Caco-2 (cell line): ENCODE measurements at regions not wholly inside any gene's neighbourhood (a gene's known extent, or its start where the extent isn't known, plus 50 kb on each side); places are given as distances from the start of the nearest gene placed in this dataset.

Source experiments
- BruUV-seq: library from RNA; stranded (reverse); fragments of 400-500 nt; replicated peaks from 2 replicates; lab custom pipeline; 2021; lab: Mats Ljungman, UMichigan
- CTCF ChIA-PET: fragments of 300-600 bp; sonication (Branson Sonifier 250); formaldehyde crosslinking; loops from one replicate; lab custom pipeline; 2022; ENCODE audit warnings: antibody characterized with exemption; lab: Charles Lee
- POLR2A ChIA-PET: fragments of 300-600 bp; sonication (Branson Sonifier 250); formaldehyde crosslinking; loops from one replicate; lab custom pipeline; 2022; ENCODE audit warnings: antibody characterized with exemption; lab: Charles Lee
- DNase-seq, 2 experiments: peaks; one replicate each; pipeline versions ENCODE4 v3.0.0 to v3.0.0-alpha.2; 2020 to 2022
- H3K27me3 ChIP-seq: replicated peaks from 2 replicates; pipeline ENCODE4 v1.6.0; 2011; ENCODE audit warnings: low read length; ENCODE audit not compliant: control insufficient read depth, insufficient read depth
- H3K36me3 ChIP-seq: 2 replicates; pipeline ENCODE4 v1.5.1; 2011; ENCODE audit warnings: low read length; ENCODE audit not compliant: control insufficient read depth, insufficient read depth
- H3K4me1 ChIP-seq: fragments of 250-450 bp; sonication (Bioruptor Pico); 2 replicates; pipeline ENCODE4 v1.5.1; 2020; ENCODE audit warnings: mild to moderate bottlenecking
- H3K4me3 ChIP-seq: 2 replicates; pipeline ENCODE4 v1.5.1; 2011; ENCODE audit warnings: low read depth, mild to moderate bottlenecking, control low read depth, low read length
- H3K9me3 ChIP-seq: fragments of 250-450 bp; sonication (Bioruptor Pico); 2 replicates; pipeline ENCODE4 v1.5.1; 2020; ENCODE audit warnings: mild to moderate bottlenecking, moderate library complexity
- H3K27ac Mint-ChIP-seq: one replicate; pipeline ENCODE4 v1.8.0; 2022; ENCODE audit warnings: mixed read lengths; ENCODE audit not compliant: unreplicated experiment
- H3K27me3 Mint-ChIP-seq: one replicate; pipeline ENCODE4 v1.8.0; 2022; ENCODE audit warnings: mixed read lengths; ENCODE audit not compliant: insufficient read depth, unreplicated experiment
- H3K36me3 Mint-ChIP-seq: one replicate; pipeline ENCODE4 v1.8.0; 2022; ENCODE audit warnings: mild to moderate bottlenecking, mixed read lengths; ENCODE audit not compliant: insufficient read depth, unreplicated experiment
- H3K4me1 Mint-ChIP-seq: one replicate; pipeline ENCODE4 v1.8.0; 2022; ENCODE audit warnings: low read depth, mixed read lengths; ENCODE audit not compliant: unreplicated experiment
- H3K4me3 Mint-ChIP-seq: one replicate; pipeline ENCODE4 v1.8.0; 2022; ENCODE audit warnings: mild to moderate bottlenecking, moderate library complexity, mixed read lengths; ENCODE audit not compliant: unreplicated experiment
- H3K9me3 Mint-ChIP-seq: one replicate; pipeline ENCODE4 v1.8.0; 2022; ENCODE audit warnings: mixed read lengths; ENCODE audit not compliant: unreplicated experiment
- CTCF ChIP-seq, 2 experiments: fragments of 200-600 bp in 1 of 2; IDR thresholded peaks; 1 replicate in 1 of 2; 2 replicates in 1 of 2; pipeline versions ENCODE4 v1.5.1 to v1.8.0; 2011 to 2022; ENCODE audit warnings: antibody characterized with exemption in 1 of 2, control low read depth in 1 of 2, inconsistent platforms in 1 of 2, low read depth in 1 of 2, low read length in 1 of 2, mild to moderate bottlenecking in 1 of 2, moderate library complexity in 1 of 2; ENCODE audit not compliant: insufficient read depth in 1 of 2, severe bottlenecking in 1 of 2, unreplicated experiment in 1 of 2
- intact Hi-C: fragments of 100-400 bp; cut with micrococcal nuclease; formaldehyde crosslinking; loops from one replicate; pipeline ENCODE4 v1.10.0; 2022; ENCODE audit not compliant: unreplicated experiment

DNA sequence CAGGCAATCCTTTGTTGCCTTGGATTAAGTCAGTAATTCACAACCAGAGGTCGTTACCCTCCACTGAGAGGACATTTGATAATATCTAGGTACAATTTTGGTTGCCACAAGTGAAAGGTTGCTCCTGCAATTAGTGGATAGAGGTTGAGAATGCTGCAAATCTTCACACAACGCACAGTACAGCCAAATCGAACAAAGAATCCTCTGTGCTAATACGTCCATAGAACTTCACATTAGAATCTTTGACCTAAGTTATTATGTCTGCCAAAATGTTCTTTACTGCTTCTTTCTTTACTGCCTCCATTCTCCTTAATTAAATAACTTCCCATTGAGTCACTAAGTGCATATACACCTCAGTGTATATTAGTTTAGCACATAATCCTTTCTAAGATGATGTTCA lies 879.5 kb downstream of the TRIB2 start:
- H3K4me1 Mint-ChIP-seq: no peaks in the 10 kb centered on the region
- Histone ChIP-seq H3K4me1 (no peaks in the 10 kb centered on the region), H3K4me3 (no peak overlapping the region), H3K27me3 (no peaks in the 10 kb centered on the region), H3K9me3 (no peaks in the 10 kb centered on the region), H3K36me3 (no peaks in the 10 kb centered on the region)
- ChIA-PET CTCF (no interaction called here), POLR2A (no interaction called here)
- no peak for DNase-seq
- H3K36me3 Mint-ChIP-seq: no peaks in the 10 kb centered on the region
- no peak overlapping the region for H3K27ac Mint-ChIP-seq
- intact Hi-C loops: no loop called here
- no peak overlapping the region for H3K4me3 Mint-ChIP-seq
- no TSS peak for BruUV-seq
- no peaks in the 10 kb centered on the region for H3K27me3 Mint-ChIP-seq
- TF ChIP-seq CTCF (IDR thresholded peaks at IDR 0.05; ENCODE audit: insufficient read depth in 1 of 2, low read depth in 1 of 2, low read length in 1 of 2, severe bottlenecking in 1 of 2, unreplicated experiment in 1 of 2): no peak
- peaks cover 9% of the 10 kb centered on the region for H3K9me3 Mint-ChIP-seq

GRCh38 chr2:13597176-13597575 lies 880.4 kb downstream of the TRIB2 start:
- ChIA-PET POLR2A (no interaction called here), CTCF (no interaction called here)
- Mint-ChIP-seq H3K36me3 (no peaks in the 10 kb centered on the region), H3K27me3 (no peaks in the 10 kb centered on the region), H3K4me3 (no peak overlapping the region), H3K9me3 (peaks cover 9% of the 10 kb centered on the region), H3K27ac (no peak overlapping the region), H3K4me1 (no peaks in the 10 kb centered on the region)
- intact Hi-C loops: no loop called here
- BruUV-seq: no TSS peak
- Histone ChIP-seq H3K4me1 (no peaks in the 10 kb centered on the region), H3K36me3 (no peaks in the 10 kb centered on the region), H3K27me3 (no peaks in the 10 kb centered on the region), H3K9me3 (no peaks in the 10 kb centered on the region), H3K4me3 (no peak overlapping the region)
- TF ChIP-seq CTCF (IDR thresholded peaks at IDR 0.05; ENCODE audit: insufficient read depth in 1 of 2, low read depth in 1 of 2, low read length in 1 of 2, severe bottlenecking in 1 of 2, unreplicated experiment in 1 of 2): no peak
- DNase-seq: no peak

- no peaks in the 10 kb centered on the region for H3K27me3 ChIP-seq
- DNase-seq: no peak
- H3K27ac Mint-ChIP-seq: no peak overlapping the region
- H3K4me1 Mint-ChIP-seq: no peaks in the 10 kb centered on the region
- H3K4me1 ChIP-seq: no peaks in the 10 kb centered on the region
- no peaks in the 10 kb centered on the region for H3K36me3 ChIP-seq
- CTCF ChIA-PET: no interaction called here
- H3K4me3 Mint-ChIP-seq: no peak overlapping the region
- intact Hi-C loops: no loop called here
- H3K9me3 ChIP-seq: no peaks in the 10 kb centered on the region
- no peak for TF ChIP-seq CTCF (IDR thresholded peaks at IDR 0.05; ENCODE audit: insufficient read depth in 1 of 2, low read depth in 1 of 2, low read length in 1 of 2, severe bottlenecking in 1 of 2, unreplicated experiment in 1 of 2)
- H3K4me3 ChIP-seq: no peak overlapping the region
- H3K27me3 Mint-ChIP-seq: no peaks in the 10 kb centered on the region
- no peaks in the 10 kb centered on the region for H3K9me3 Mint-ChIP-seq
- POLR2A ChIA-PET: no interaction called here
- H3K36me3 Mint-ChIP-seq: no peaks in the 10 kb centered on the region
- BruUV-seq: no TSS peak
Measured at GRCh38 chr2:13601506-13601905, 884.8 kb downstream of the TRIB2 start.
